Effector memory CD8-positive, alpha-beta T cell (primary cell): ENCODE measurements at regions not wholly inside any gene's neighbourhood (a gene's known extent, or its start where the extent isn't known, plus 50 kb on each side); places are given as distances from the start of the nearest gene placed in this dataset.

ENCODE experiments used
- ATAC-seq: fragments of 150-1000 bp; cut with Tn5 transposase; replicated peaks from 2 replicates; pipeline ENCODE4 v1.10.0; 2021; ENCODE audit warnings: mild to moderate bottlenecking, moderate library complexity
- DNase-seq, 3 experiments: peaks; one replicate each; pipeline ENCODE4 v3.0.0; 2021
- H3K27ac Mint-ChIP-seq, 2 donors: one replicate each; pipeline ENCODE4 v1.8.0; 2022; ENCODE audit warnings: mild to moderate bottlenecking in 2 of 2, mixed read lengths in 2 of 2, moderate library complexity in 2 of 2
- H3K27me3 Mint-ChIP-seq, 2 donors: one replicate each; pipeline ENCODE4 v1.8.0; 2022; ENCODE audit warnings: mixed read lengths in 2 of 2
- H3K36me3 Mint-ChIP-seq: one replicate; pipeline ENCODE4 v1.8.0; 2022; ENCODE audit warnings: mild to moderate bottlenecking, moderate library complexity, mixed read lengths; ENCODE audit not compliant: insufficient read depth
- H3K4me1 Mint-ChIP-seq, 2 donors: one replicate each; pipeline ENCODE4 v1.8.0; 2022; ENCODE audit warnings: low read depth in 2 of 2, mixed read lengths in 2 of 2
- H3K4me3 Mint-ChIP-seq, 2 donors: one replicate each; pipeline ENCODE4 v1.8.0; 2022; ENCODE audit warnings: mild to moderate bottlenecking in 2 of 2, mixed read lengths in 2 of 2, moderate library complexity in 2 of 2
- H3K9me3 Mint-ChIP-seq, 2 donors: one replicate each; pipeline ENCODE4 v1.8.0; 2022; ENCODE audit warnings: mixed read lengths in 2 of 2

- Mint-ChIP-seq H3K9me3 (no peaks in the 10 kb centered on the region), H3K4me1 (no peaks in the 10 kb centered on the region), H3K27me3 (peaks cover 0 to 2% of the 10 kb centered on the region in 2 donors), H3K36me3 (peaks cover 2% of the 10 kb centered on the region), H3K27ac (no peak overlapping the region), H3K4me3 (no peak overlapping the region)
- ATAC-seq (no peak), DNase-seq (no peak)
These were observed 235.4 kb upstream of the SESN3 start for GRCh38 chr11:95466416-95466815.

DNA sequence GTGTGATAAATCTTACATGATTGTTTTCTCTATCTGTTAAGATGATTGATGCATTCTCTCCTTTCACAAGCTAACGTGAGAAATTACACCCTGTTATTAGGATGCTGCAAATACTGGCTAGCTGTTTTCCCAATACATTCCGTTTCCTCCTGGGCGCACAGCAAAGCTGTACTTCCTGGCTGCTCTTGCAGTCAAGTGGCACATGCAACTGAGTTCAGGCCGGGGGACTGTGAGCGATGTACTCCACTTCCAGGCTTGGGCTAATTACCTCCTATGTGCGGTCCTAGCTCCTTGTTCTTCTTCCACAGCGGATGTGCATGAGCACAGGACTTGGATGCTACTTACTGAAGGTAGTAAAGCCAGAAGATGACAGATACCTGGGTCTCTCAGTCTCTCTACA, 234.9 kb upstream of the SESN3 start:
- Mint-ChIP-seq H3K36me3 (peaks cover 2% of the 10 kb centered on the region), H3K27ac (no peak overlapping the region), H3K4me3 (no peak overlapping the region), H3K9me3 (no peaks in the 10 kb centered on the region), H3K4me1 (no peaks in the 10 kb centered on the region), H3K27me3 (peaks cover 0 to 8% of the 10 kb centered on the region in 2 donors)
- no peak for ATAC-seq
- DNase-seq: no peak

DNA sequence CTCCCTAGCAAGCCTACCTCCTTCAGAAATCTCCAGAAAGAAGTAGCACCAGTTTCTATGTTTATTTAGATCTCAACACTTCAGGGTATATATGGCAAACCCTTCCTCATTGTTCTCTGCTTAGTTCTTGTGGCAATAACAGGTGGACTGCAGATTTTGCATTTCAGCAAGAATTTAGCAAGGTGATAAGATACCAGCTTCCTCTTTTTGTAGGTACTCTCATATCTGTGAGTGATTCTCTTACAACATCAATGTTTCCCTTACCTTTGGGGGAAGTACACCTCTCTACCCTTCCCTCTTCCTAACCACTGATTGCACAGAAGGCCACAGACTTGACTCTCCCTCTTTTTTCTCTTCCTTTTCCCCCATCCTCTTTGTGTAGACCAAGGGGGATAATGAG, 230.9 kb upstream of the SESN3 start:
- no peak for DNase-seq
- Mint-ChIP-seq H3K4me1 (no peaks in the 10 kb centered on the region), H3K27ac (no peak overlapping the region), H3K4me3 (no peak overlapping the region), H3K36me3 (no peaks in the 10 kb centered on the region), H3K27me3 (peaks cover 0 to 15% of the 10 kb centered on the region in 2 donors), H3K9me3 (no peaks in the 10 kb centered on the region)
- ATAC-seq: no peak

- Mint-ChIP-seq H3K4me3 (no peak overlapping the region), H3K27ac (no peak overlapping the region), H3K9me3 (no peaks in the 10 kb centered on the region), H3K27me3 (peaks cover 0 to 15% of the 10 kb centered on the region in 2 donors), H3K36me3 (no peaks in the 10 kb centered on the region), H3K4me1 (no peaks in the 10 kb centered on the region)
- DNase-seq (no peak), ATAC-seq (no peak)
These were observed 230.3 kb upstream of the SESN3 start for GRCh38 chr11:95461348-95461747.

GRCh38 chr11:95459291-95460042, 228.5 kb upstream of the SESN3 start:
- DNase-seq (no peak), ATAC-seq (no peak)
- no peaks in the 10 kb centered on the region for H3K4me1 Mint-ChIP-seq
- H3K27me3 Mint-ChIP-seq: peaks cover 0 to 26% of the 10 kb centered on the region in 2 donors
- H3K9me3 Mint-ChIP-seq: no peaks in the 10 kb centered on the region
- H3K27ac Mint-ChIP-seq: no peak overlapping the region
- no peak overlapping the region for H3K4me3 Mint-ChIP-seq
- H3K36me3 Mint-ChIP-seq: no peaks in the 10 kb centered on the region

DNA sequence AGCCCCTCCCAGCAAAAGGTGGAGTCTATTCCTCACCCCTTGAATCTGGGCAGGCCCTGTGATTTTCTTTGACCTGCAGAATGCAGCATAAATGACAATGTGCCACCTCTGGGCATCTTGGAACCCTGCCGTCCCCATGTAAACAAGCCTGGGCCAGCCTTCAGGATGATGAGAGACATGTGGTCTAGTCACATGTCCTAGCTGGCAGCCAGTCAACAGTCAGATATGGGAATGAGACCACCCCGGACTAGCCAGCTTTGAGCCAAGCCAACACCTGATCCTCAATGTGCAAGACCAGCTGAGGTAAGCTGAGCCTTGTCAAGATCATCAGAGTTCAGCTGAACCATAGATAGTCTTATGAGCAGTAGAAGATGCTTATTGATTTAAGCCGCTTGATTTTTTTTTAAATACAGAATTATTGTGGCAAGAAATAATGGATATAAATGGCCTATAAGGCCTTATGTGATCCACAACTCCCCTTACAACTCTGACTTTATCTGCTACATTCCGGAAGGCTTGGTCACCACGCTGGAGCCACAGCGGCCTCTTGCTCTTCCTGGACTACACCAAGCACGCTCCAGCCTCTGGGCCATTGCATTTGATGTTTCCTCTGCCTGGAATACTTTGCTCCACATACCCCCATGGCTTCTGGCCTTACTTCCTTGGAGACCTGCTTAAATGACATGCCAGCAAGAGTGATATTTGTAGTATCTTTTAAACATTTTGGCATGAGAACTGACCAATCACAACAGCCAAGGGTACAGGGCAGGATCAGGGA, 225.9 kb upstream of the SESN3 start:
- no peak for DNase-seq
- Mint-ChIP-seq H3K36me3 (no peaks in the 10 kb centered on the region), H3K27ac (no peak overlapping the region), H3K4me3 (no peak overlapping the region), H3K4me1 (no peaks in the 10 kb centered on the region), H3K9me3 (no peaks in the 10 kb centered on the region), H3K27me3 (peaks cover 0 to 26% of the 10 kb centered on the region in 2 donors)
- ATAC-seq: no peak

- H3K27ac Mint-ChIP-seq: no peak overlapping the region
- ATAC-seq: no peak
- H3K4me1 Mint-ChIP-seq: no peaks in the 10 kb centered on the region
- no peak for DNase-seq
- peaks cover 0 to 13% of the 10 kb centered on the region in 2 donors for H3K27me3 Mint-ChIP-seq
- H3K4me3 Mint-ChIP-seq: no peak overlapping the region
- H3K36me3 Mint-ChIP-seq: no peaks in the 10 kb centered on the region
- H3K9me3 Mint-ChIP-seq: no peaks in the 10 kb centered on the region
These were observed 224.4 kb upstream of the SESN3 start for GRCh38 chr11:95455228-95455970.

DNA sequence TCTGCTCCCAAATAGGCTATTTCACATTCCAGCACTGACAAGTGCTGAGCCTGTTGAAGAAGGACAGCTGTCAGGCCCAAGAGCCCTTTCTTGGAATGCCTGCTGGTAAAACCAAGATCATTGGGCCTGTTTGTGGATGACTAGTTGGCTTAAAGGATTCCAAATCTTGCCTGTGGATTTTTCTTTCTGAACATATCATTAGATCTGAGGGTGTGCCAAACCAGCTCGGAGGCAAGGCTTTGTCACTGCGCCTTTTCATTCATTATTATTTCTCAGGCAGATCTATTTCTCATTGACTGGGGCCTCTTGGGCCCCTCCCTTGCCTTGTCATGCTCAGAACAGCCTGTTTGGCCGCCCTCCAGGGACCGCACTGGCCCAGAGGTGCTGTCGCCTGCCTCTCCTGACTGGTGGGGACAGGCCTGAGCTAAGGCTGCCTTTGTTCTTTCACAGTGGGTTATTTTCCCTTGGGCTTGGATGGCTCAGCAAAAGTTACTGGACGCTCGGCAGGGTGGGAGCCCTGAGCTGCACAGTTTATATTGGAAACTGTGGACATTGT, 222.7 kb upstream of the SESN3 start:
- Mint-ChIP-seq H3K36me3 (no peaks in the 10 kb centered on the region), H3K4me1 (no peaks in the 10 kb centered on the region)

GRCh38 chr11:95451682-95452081, 220.7 kb upstream of the SESN3 start:
- Mint-ChIP-seq H3K9me3 (no peaks in the 10 kb centered on the region), H3K27ac (no peak overlapping the region), H3K27me3 (peaks cover 7 to 29% of the 10 kb centered on the region in 2 donors), H3K36me3 (no peaks in the 10 kb centered on the region), H3K4me3 (no peak overlapping the region), H3K4me1 (no peaks in the 10 kb centered on the region)
- DNase-seq (no peak), ATAC-seq (no peak)

More for the DNA sequence above, 222.7 kb upstream of the SESN3 start:
- ATAC-seq (no peak), DNase-seq (no peak)
- Mint-ChIP-seq H3K27ac (no peak overlapping the region), H3K9me3 (no peaks in the 10 kb centered on the region), H3K27me3 (peaks cover 7 to 24% of the 10 kb centered on the region in 2 donors), H3K4me3 (no peak overlapping the region)

- Mint-ChIP-seq H3K27ac (no peak overlapping the region), H3K27me3 (peaks cover 7 to 29% of the 10 kb centered on the region in 2 donors), H3K36me3 (no peaks in the 10 kb centered on the region), H3K4me3 (no peak overlapping the region), H3K4me1 (no peaks in the 10 kb centered on the region), H3K9me3 (no peaks in the 10 kb centered on the region)
- no peak for DNase-seq
- no peak for ATAC-seq
These were observed 220.3 kb upstream of the SESN3 start for GRCh38 chr11:95451261-95451660.

DNA sequence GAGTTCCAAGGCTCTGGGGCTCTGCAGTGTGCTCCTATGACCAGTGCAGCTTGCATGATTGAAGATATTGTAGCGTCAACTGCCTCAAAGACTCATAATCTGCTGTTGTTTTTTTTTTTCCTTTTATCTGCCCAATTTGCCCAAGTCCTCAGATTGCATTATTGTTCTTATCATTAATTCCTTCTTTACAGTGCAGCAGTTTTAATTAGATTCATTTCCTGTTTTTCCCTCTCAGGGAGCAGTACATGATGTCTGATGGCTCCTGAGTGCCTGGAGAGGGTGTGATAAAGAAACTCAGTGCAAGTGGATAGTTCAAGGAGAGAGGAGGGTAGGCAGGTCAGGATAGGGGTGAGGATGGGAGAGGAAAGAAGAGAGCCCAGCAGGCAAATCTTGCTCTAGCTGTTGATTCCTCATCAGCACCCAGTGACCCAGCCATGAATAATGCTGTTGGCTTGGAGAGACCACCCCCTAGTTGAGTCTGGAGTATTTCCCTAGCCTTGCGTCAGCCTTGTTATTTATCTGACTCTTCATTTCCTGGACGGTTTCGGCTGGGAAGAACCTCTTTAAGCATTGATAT, 219.6 kb upstream of the SESN3 start:
- DNase-seq: no peak
- Mint-ChIP-seq H3K4me1 (no peaks in the 10 kb centered on the region), H3K27ac (no peak overlapping the region)

GRCh38 chr11:95445746-95446333, 214.8 kb upstream of the SESN3 start:
- Mint-ChIP-seq H3K27ac (no peak overlapping the region), H3K9me3 (no peaks in the 10 kb centered on the region), H3K4me1 (peaks cover 0 to 3% of the 10 kb centered on the region in 2 donors), H3K36me3 (no peaks in the 10 kb centered on the region), H3K4me3 (no peak overlapping the region), H3K27me3 (peaks cover 7 to 19% of the 10 kb centered on the region in 2 donors)
- ATAC-seq (no peak), DNase-seq (no peak)

More for the DNA sequence above, 219.6 kb upstream of the SESN3 start:
- no peak for ATAC-seq
- H3K27me3 Mint-ChIP-seq: peaks cover 7 to 25% of the 10 kb centered on the region in 2 donors
- no peaks in the 10 kb centered on the region for H3K36me3 Mint-ChIP-seq
- H3K4me3 Mint-ChIP-seq: no peak overlapping the region
- no peaks in the 10 kb centered on the region for H3K9me3 Mint-ChIP-seq
